MM.1S (cell line): ENCODE measurements at regions not wholly inside any gene's neighbourhood (a gene's known extent, or its start where the extent isn't known, plus 50 kb on each side); places are given as distances from the start of the nearest gene placed in this dataset.

Experiments used
- DNase-seq: peaks from one replicate; pipeline ENCODE4 v3.0.0-alpha.2; 2015
- H2AFZ ChIP-seq: fragments of 300-600 bp; sonication (generic); 2 replicates; pipeline ENCODE4 v1.6.0; 2016; ENCODE audit warnings: antibody characterized with exemption, low read length
- H3F3A ChIP-seq: fragments of 300-600 bp; sonication (generic); 2 replicates; pipeline ENCODE4 v1.6.1; 2016; ENCODE audit warnings: mild to moderate bottlenecking, antibody characterized with exemption, low read length, moderate library complexity, mixed read lengths; ENCODE audit not compliant: insufficient read depth
- H3K27ac ChIP-seq: fragments of 300-600 bp; sonication (generic); 2 replicates; pipeline ENCODE4 v1.5.1; 2016; ENCODE audit warnings: mild to moderate bottlenecking, low read length
- H3K27me3 ChIP-seq: fragments of 300-600 bp; sonication (generic); replicated peaks from 2 replicates; pipeline ENCODE4 v1.6.0; 2016; ENCODE audit warnings: low read length; ENCODE audit not compliant: insufficient read depth
- H3K36me3 ChIP-seq: fragments of 300-600 bp; sonication (generic); replicated peaks from 2 replicates; pipeline ENCODE4 v1.6.1; 2016; ENCODE audit warnings: mild to moderate bottlenecking, low read length, mixed read lengths; ENCODE audit not compliant: insufficient read depth
- H3K4me1 ChIP-seq: fragments of 300-600 bp; sonication (generic); 2 replicates; pipeline ENCODE4 v1.6.1; 2016; ENCODE audit warnings: low read length, mixed read lengths
- H3K4me2 ChIP-seq: fragments of 300-600 bp; sonication (generic); 2 replicates; pipeline ENCODE4 v1.6.0; 2016; ENCODE audit warnings: low read depth, low read length
- H3K4me3 ChIP-seq: fragments of 300-600 bp; sonication (generic); 2 replicates; pipeline ENCODE4 v1.5.1; 2016; ENCODE audit warnings: low read length, mixed read lengths
- H3K79me2 ChIP-seq: fragments of 300-600 bp; sonication (generic); 2 replicates; pipeline ENCODE4 v1.6.1; 2016; ENCODE audit warnings: mixed run types, low read length, mixed read lengths
- H3K9ac ChIP-seq: fragments of 300-600 bp; sonication (generic); 2 replicates; pipeline ENCODE4 v1.6.1; 2016; ENCODE audit warnings: low read length, mixed read lengths
- H3K9me2 ChIP-seq: fragments of 300-600 bp; sonication (generic); replicated peaks from 2 replicates; pipeline ENCODE4 v1.6.1; 2016; ENCODE audit warnings: mild to moderate bottlenecking, low read length, mixed read lengths; ENCODE audit not compliant: insufficient read depth
- H3K9me3 ChIP-seq: fragments of 300-600 bp; sonication (generic); replicated peaks from 2 replicates; pipeline ENCODE4 v1.6.1; 2016; ENCODE audit warnings: mild to moderate bottlenecking, low read length, mixed read lengths; ENCODE audit not compliant: insufficient read depth
- H4K20me1 ChIP-seq: fragments of 300-600 bp; sonication (generic); 2 replicates; pipeline ENCODE4 v1.6.1; 2016; ENCODE audit warnings: mild to moderate bottlenecking, low read length, moderate library complexity, mixed read lengths; ENCODE audit not compliant: insufficient read depth
- CTCF ChIP-seq: fragments of 300-600 bp; sonication (generic); IDR thresholded peaks from 2 replicates; pipeline ENCODE4 v1.5.1; 2016; ENCODE audit warnings: antibody characterized with exemption, low read length, mixed read lengths
- EZH2 ChIP-seq: fragments of 300-600 bp; sonication (generic); optimal IDR thresholded peaks from 2 replicates; pipeline ENCODE3; 2017; ENCODE audit warnings: low read depth, mild to moderate bottlenecking, antibody characterized with exemption, low read length, mixed read lengths
- EZH2phosphoT487 ChIP-seq: fragments of 300-600 bp; sonication (generic); IDR thresholded peaks from 2 replicates; pipeline ENCODE4 v1.6.1; 2018; ENCODE audit warnings: antibody characterized with exemption, low read length

GRCh38 chr20:51955756-51956155 lies 153.4 kb upstream of the SALL4 start:
- no peaks in the 10 kb centered on the region for H4K20me1 ChIP-seq
- H3K27ac ChIP-seq = no peak overlapping the region
- H3K4me2 ChIP-seq = no peak overlapping the region
- H3F3A ChIP-seq = no peaks in the 10 kb centered on the region
- no peaks in the 10 kb centered on the region for H3K9me2 ChIP-seq
- no peak overlapping the region for H3K4me3 ChIP-seq
- no peak overlapping the region for H3K9ac ChIP-seq
- H2AFZ ChIP-seq = no peak overlapping the region
- no peaks in the 10 kb centered on the region for H3K36me3 ChIP-seq
- TF ChIP-seq CTCF (no peak), EZH2phosphoT487 (no peak), EZH2 (no peak)
- no peaks in the 10 kb centered on the region for H3K9me3 ChIP-seq
- H3K79me2 ChIP-seq = no peaks in the 10 kb centered on the region
- no peak for DNase-seq
- no peaks in the 10 kb centered on the region for H3K27me3 ChIP-seq
- no peaks in the 10 kb centered on the region for H3K4me1 ChIP-seq

GRCh38 chr20:51953731-51954340 lies 151.5 kb upstream of the SALL4 start:
- no peak overlapping the region for H3K4me3 ChIP-seq
- H3K9me3 ChIP-seq = no peaks in the 10 kb centered on the region
- no peaks in the 10 kb centered on the region for H3K9me2 ChIP-seq
- H3K4me2 ChIP-seq = no peak overlapping the region
- no peaks in the 10 kb centered on the region for H3K4me1 ChIP-seq
- no peaks in the 10 kb centered on the region for H4K20me1 ChIP-seq
- H3K9ac ChIP-seq = no peak overlapping the region
- DNase-seq = no peak
- no peak overlapping the region for H2AFZ ChIP-seq
- H3K27me3 ChIP-seq = no peaks in the 10 kb centered on the region
- no peaks in the 10 kb centered on the region for H3K36me3 ChIP-seq
- TF ChIP-seq CTCF (no peak), EZH2 (no peak), EZH2phosphoT487 (no peak)
- H3K79me2 ChIP-seq = no peaks in the 10 kb centered on the region
- no peak overlapping the region for H3K27ac ChIP-seq
- H3F3A ChIP-seq = no peaks in the 10 kb centered on the region

GRCh38 chr20:51950926-51951325 lies 148.6 kb upstream of the SALL4 start:
- H3K4me3 ChIP-seq = no peak overlapping the region
- H3K27me3 ChIP-seq = no peaks in the 10 kb centered on the region
- no peaks in the 10 kb centered on the region for H3K9me3 ChIP-seq
- no peak overlapping the region for H3K9ac ChIP-seq
- no peak for TF ChIP-seq CTCF
- no peak for TF ChIP-seq EZH2
- no peak for TF ChIP-seq EZH2phosphoT487
- no peaks in the 10 kb centered on the region for H3K36me3 ChIP-seq
- H4K20me1 ChIP-seq = no peaks in the 10 kb centered on the region
- H3K79me2 ChIP-seq = no peaks in the 10 kb centered on the region
- H3K4me2 ChIP-seq = no peak overlapping the region
- H2AFZ ChIP-seq = no peak overlapping the region
- no peaks in the 10 kb centered on the region for H3F3A ChIP-seq
- H3K27ac ChIP-seq = no peak overlapping the region
- DNase-seq = no peak
- no peaks in the 10 kb centered on the region for H3K4me1 ChIP-seq
- no peaks in the 10 kb centered on the region for H3K9me2 ChIP-seq
